ENCODE measurements at regions not wholly inside any gene's neighbourhood (a gene's known extent, or its start where the extent isn't known, plus 50 kb on each side); places are given as distances from the start of the nearest gene placed in this dataset.

DNA sequence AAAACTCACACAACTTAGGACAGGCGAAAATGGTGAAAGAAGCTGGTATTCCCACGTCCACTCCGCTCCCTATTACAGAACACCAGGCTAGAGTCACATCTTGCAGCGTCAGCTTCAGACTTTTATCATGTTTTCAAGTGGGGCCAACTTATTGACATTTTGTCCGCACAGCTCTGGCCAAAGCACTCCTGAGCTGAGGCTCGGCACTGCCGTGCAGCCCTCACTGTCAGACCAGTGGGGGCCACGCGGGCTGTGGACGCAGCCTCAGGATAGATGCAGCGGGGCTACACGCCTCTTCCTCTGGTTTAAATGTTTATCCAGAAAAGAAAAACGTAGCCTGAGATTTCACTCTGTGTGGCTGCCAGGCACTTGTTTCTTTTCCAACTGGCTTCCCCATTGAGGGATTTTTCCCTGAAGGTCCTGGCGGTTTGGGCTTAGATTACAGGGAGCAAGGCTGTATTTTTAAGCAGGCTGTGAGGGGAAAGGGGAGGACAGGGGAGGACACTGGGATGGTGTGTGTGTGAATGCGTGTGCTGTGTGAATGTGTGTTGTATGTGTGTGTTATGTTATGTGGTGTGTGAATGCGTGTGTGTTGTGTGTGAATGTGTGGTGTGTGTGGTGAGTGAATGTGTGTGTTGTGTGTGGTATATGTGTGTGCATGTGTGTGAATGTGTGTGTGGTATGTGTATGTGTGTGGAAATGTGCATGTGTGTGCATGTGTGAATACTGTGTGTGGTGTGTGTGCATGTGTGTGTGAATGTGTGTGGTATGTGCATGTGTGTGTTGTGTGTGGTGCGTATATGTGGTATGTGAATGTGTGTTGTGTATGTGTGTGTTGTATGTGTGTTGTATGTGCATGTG is 267.6 kb downstream of the DCDC2C start:
- Mint-ChIP-seq H3K36me3 (no peaks in the 10 kb centered on the region), H3K27ac (no peak overlapping the region), H3K9me3 (peaks cover 8% of the 10 kb centered on the region), H3K4me1 (no peaks in the 10 kb centered on the region), H3K4me3 (no peak overlapping the region), H3K27me3 (no peaks in the 10 kb centered on the region)
- no peak for DNase-seq
- CTCF ChIA-PET, result no interaction called here

DNA sequence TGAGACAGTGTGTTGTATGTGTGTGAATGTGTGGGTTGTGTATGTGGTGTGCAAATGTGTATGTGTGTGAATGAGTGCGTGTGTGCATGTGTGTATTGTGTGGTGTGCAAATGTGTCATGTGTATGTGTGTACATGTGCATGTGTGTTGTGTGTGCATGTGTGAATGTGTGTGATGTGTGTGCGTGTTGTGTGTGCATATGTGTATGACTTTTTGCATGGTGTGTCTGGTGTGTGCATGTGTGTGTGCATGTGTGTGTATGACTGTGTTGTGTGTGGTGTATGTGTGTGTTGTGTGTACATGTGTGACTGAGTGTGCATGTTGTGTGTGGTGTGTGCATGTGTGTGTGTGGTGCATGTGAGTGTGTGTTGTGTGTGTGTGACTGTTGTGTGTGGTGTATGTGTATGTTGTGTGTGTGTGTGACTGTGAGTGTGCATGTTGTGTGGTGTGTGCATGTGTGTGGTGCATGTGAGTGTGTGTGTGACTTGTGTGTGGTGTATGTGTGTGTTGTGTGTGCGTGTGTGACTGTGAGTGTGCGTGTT is 268.3 kb downstream of the DCDC2C start:
- no peaks in the 10 kb centered on the region for H3K27me3 Mint-ChIP-seq

DNA sequence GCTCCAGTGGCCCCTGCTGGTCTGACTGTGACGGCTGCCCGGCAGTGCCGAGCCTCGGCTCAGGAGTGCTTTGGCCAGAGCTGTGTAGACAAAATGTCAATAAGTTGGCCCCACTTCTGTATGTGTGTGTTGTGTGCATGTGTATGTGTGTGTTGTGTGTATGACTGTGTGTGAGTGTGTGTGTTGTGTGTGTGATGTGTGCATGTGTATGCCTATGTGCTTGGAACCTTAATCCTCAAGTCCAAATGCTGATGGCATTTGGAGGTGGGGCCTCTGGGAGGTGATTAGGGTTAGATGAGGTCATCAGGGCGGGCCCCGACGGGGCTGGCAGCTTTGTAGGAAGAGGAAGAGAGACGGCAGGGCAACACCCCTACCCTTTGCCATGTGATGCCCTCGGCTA is 269.0 kb downstream of the DCDC2C start:
- no peaks in the 10 kb centered on the region for H3K4me1 Mint-ChIP-seq
- DNase-seq, result no peak
- peaks cover 12% of the 10 kb centered on the region for H3K9me3 Mint-ChIP-seq
- no peak overlapping the region for H3K4me3 Mint-ChIP-seq
- no peak overlapping the region for H3K27ac Mint-ChIP-seq
- CTCF ChIA-PET, result no interaction called here
- H3K36me3 Mint-ChIP-seq, result no peaks in the 10 kb centered on the region
- H3K27me3 Mint-ChIP-seq, result no peaks in the 10 kb centered on the region

More for the DNA sequence above, 268.3 kb downstream of the DCDC2C start:
- Mint-ChIP-seq H3K9me3 (peaks cover 8% of the 10 kb centered on the region), H3K36me3 (no peaks in the 10 kb centered on the region), H3K4me1 (no peaks in the 10 kb centered on the region), H3K27ac (no peak overlapping the region), H3K4me3 (no peak overlapping the region)
- CTCF ChIA-PET, result no interaction called here
- DNase-seq, result no peak

DNA sequence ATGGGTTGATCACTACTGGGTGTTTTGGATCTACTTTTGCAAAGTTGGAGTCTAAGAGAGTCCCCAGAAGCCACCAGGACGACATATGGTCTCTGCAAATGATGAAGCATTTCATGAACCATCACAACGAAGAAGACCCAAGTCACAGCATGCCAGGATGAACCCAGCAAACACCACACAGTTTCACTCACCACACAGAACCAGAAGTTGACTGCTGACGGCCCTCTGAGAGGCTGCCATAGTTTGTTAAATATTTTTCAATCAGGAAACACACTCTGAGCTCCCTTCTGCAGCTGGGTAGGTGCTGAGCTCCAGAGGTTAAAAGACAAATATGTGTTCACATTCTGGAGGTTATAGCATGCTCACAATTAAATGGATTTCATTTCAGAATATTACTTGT is 271.4 kb downstream of the DCDC2C start:
- Mint-ChIP-seq H3K27me3 (no peaks in the 10 kb centered on the region), H3K9me3 (peaks cover 12% of the 10 kb centered on the region), H3K36me3 (no peaks in the 10 kb centered on the region), H3K4me1 (no peaks in the 10 kb centered on the region), H3K27ac (no peak overlapping the region), H3K4me3 (no peak overlapping the region)
- DNase-seq, result no peak
- CTCF ChIA-PET, result interaction anchor here (1.0 kb wide), 1 partner anchor 16 kb away, joined by 3 read pairs; no protein-coding TSS in a partner anchor

DNA sequence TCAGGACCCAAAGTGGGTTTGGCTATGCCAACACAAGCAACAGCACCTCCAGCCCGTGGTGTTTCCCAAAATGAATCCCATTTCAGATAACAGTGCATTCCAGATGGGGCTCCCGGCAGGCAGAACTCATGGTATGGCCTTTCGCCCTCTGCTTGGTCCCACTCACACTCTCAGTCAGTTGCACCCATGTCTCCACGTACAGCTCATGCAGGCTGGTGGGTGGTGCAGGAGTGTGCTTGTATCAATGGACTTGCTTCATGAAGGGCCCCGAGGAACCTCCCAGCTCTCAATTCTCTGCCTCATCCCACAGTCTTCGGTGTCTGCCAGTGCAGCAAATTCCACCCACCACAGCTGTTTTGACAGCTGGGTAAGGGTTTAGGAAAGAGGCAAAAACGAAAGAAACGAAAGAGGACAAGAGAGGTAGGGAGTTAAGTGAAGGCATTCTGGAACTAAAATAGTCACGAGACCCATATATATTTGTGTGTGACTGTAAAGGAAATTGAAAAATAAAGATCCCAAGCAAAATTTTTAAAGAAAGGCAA is 278.1 kb downstream of the DCDC2C start:
- Mint-ChIP-seq H3K36me3 (no peaks in the 10 kb centered on the region), H3K9me3 (peaks cover 4% of the 10 kb centered on the region), H3K27ac (no peak overlapping the region), H3K4me3 (no peak overlapping the region), H3K27me3 (no peaks in the 10 kb centered on the region), H3K4me1 (no peaks in the 10 kb centered on the region)
- no peak for DNase-seq
- CTCF ChIA-PET, result no interaction called here

DNA sequence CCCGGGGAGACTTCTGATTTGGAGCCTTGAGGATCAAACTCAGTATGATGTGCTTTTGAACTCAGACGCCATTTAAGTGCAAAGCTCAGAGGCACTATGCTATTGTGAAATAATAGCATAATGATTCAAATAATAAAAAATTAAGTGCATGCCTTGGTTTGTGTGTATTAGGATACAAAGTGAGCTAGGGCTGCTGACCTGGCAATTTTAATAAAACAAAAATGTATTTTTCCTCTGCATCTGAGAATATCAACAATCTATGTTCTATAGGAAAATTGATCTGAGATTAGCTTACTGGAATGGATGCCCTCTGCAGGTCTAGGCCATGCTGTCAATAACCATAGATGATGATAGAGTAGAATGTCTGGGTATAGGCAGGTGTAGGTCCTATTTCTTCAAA is 278.8 kb downstream of the DCDC2C start:
- H3K27ac Mint-ChIP-seq, result no peak overlapping the region
- no peaks in the 10 kb centered on the region for H3K27me3 Mint-ChIP-seq
- CTCF ChIA-PET, result no interaction called here
- H3K9me3 Mint-ChIP-seq, result peaks cover 2% of the 10 kb centered on the region
- H3K4me1 Mint-ChIP-seq, result no peaks in the 10 kb centered on the region
- H3K36me3 Mint-ChIP-seq, result no peaks in the 10 kb centered on the region
- no peak for DNase-seq
- H3K4me3 Mint-ChIP-seq, result no peak overlapping the region

DNA sequence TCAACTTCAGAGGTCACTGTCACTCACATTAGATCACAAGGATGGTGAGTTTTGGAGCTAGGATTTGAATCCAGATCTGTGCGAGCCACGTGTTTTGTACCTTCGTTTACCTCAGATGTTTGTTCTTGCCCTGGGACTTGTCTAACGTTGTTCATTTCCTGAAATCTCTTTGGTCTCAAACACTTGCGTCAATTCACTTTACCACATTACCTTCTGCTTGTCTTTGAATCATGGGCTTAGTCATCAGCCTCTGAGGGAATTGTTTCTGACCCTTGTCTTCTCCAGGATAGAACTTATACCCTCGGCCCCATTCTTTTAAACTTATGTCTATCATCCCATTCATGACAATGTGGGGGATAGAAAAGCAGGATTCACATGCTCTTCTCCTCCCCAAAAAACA is 282.7 kb downstream of the DCDC2C start:
- H3K4me1 Mint-ChIP-seq, result no peaks in the 10 kb centered on the region
- no peak overlapping the region for H3K4me3 Mint-ChIP-seq
- CTCF ChIA-PET, result no interaction called here
- DNase-seq, result no peak
- no peaks in the 10 kb centered on the region for H3K36me3 Mint-ChIP-seq
- no peaks in the 10 kb centered on the region for H3K27me3 Mint-ChIP-seq
- H3K27ac Mint-ChIP-seq, result no peak overlapping the region
- H3K9me3 Mint-ChIP-seq, result peaks cover 5% of the 10 kb centered on the region

DNA sequence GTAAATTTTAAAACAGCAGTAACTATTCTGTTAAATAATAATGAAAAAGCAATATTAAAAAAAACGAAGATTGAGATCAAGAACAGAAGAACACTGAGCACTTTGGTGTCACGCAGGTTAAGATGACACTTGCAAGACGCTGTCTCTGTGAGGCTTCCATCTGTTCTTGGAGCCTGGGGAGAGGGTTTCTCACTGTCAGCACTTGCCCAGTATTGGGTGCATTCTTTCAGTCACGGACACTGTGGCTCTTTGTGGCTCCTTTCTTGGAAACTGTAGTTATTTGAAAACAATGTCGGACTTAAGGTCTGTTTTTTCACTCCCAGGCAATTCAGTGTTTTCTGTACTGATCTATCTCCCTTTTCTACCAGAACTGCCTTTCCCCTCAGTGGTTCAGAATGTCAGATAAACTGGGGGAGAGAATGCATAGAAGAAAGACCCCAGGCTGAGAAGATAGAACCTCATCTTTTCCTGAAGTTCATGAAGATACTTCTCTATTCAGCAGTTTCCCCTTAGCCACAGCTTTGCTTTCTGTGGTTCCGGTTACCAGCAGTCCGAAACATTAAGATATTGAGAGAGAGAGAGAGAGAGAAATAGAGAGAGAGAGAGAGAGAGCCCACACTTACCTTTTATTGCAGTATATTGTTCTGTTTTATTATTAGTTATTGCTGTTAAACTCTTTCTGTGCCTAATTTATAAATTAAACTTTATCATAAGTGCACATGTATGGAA is 283.3 kb downstream of the DCDC2C start:
- Mint-ChIP-seq H3K9me3 (peaks cover 5% of the 10 kb centered on the region), H3K36me3 (no peaks in the 10 kb centered on the region), H3K27me3 (no peaks in the 10 kb centered on the region), H3K4me1 (no peaks in the 10 kb centered on the region), H3K4me3 (no peak overlapping the region), H3K27ac (no peak overlapping the region)
- DNase-seq, result no peak
- CTCF ChIA-PET, result no interaction called here

DNA sequence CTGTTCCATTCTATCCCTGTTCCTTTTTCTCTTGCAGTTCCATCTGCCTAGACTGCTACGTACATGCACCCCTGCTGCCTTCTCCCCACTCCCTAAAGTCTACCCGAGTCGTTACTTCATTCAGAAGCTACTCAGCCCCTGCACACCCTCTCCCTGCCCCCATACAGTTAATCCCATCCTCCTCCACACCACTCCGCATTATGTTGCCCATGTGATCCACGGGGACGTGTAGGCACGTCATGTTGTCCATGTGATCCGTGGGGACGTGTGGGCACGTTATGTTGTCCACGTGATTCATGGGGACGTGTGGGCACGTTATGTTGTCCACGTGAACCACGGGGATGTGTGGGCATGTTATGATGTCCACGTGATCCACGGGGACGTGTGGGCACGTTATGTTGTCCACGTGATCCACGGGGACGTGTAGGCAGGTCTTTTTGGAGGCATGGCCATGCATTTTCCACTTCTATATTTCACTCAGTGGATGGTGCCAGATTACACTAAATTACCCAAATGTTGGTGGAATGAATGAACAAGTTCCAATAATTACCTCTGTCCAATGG is 299.5 kb downstream of the DCDC2C start:
- no peak for DNase-seq
- CTCF ChIA-PET, result no interaction called here
- Mint-ChIP-seq H3K9me3 (peaks cover 10% of the 10 kb centered on the region), H3K27me3 (no peaks in the 10 kb centered on the region), H3K27ac (no peak overlapping the region), H3K4me1 (no peaks in the 10 kb centered on the region), H3K4me3 (no peak overlapping the region), H3K36me3 (no peaks in the 10 kb centered on the region)

DNA sequence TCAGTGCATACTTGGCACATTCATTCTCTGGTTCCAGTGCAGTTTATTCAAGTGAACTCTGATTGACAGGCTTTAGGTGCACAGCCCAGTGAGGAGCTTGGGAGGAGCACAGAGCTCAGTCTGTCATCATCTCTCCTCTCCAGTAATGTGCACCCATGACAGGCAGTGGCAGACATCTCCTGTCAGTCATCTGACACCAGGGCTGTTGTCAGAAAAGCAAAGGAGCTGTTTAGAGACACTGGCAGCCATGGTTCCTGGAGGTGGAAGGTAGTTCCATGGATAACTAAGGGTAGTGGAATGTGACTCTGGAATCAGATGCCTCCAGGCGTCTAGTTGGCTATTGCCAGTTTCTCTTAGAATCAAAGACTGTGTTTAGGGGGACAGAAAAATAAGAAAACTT is 308.8 kb downstream of the DCDC2C start:
- Mint-ChIP-seq H3K27me3 (no peaks in the 10 kb centered on the region), H3K9me3 (peaks cover 38% of the 10 kb centered on the region), H3K4me3 (no peak overlapping the region), H3K4me1 (no peaks in the 10 kb centered on the region), H3K36me3 (no peaks in the 10 kb centered on the region), H3K27ac (no peak overlapping the region)
- DNase-seq, result no peak
- CTCF ChIA-PET, result no interaction called here

DNA sequence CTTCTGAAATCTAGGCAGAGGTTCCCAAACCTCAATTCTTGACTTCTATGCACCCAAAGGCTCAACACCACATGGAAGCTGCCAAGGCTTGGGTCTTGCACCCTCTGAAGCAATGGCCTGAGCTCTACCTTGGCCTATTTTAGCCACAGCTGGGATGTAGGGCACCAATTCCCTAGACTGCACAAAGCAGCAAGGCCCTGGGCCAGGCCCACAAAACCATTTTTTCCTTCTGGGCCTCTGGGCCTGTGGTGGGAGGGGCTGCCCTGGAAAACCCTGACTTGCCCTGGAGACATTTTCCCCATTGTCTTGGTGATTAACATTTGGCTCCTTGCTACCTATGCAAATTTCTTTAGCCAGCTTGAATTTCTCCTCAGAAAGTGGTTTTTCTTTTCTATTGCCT is 315.2 kb downstream of the DCDC2C start:
- Mint-ChIP-seq H3K36me3 (no peaks in the 10 kb centered on the region), H3K27ac (no peak overlapping the region), H3K9me3 (peaks cover 26% of the 10 kb centered on the region), H3K4me3 (no peak overlapping the region), H3K4me1 (no peaks in the 10 kb centered on the region), H3K27me3 (no peaks in the 10 kb centered on the region)
- DNase-seq, result no peak
- CTCF ChIA-PET, result no interaction called here

DNA sequence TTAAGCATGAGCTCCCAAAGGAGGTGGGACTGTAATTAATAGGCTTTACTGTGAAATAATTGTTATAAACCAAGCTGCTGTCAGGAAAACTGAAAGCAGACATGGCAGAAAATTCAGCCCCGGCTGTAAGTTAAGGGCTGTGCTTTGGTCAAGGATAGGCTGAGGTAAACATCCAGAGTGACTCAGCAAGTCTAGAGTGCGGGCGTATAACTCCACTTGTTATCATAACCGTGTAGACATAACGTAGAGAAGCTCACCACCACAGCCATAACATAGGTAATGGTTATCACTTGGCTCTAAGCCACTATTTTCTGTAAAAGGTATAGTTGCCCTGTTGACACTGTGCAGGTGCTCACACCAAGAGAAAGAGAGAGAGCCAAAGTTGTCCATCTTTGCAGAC is 316.8 kb downstream of the DCDC2C start:
- no peak for DNase-seq
- no peaks in the 10 kb centered on the region for H3K36me3 Mint-ChIP-seq
- no peaks in the 10 kb centered on the region for H3K27me3 Mint-ChIP-seq
- H3K9me3 Mint-ChIP-seq, result peaks cover 22% of the 10 kb centered on the region
- H3K4me1 Mint-ChIP-seq, result no peaks in the 10 kb centered on the region
- no peak overlapping the region for H3K4me3 Mint-ChIP-seq
- no peak overlapping the region for H3K27ac Mint-ChIP-seq
- CTCF ChIA-PET, result no interaction called here

DNA sequence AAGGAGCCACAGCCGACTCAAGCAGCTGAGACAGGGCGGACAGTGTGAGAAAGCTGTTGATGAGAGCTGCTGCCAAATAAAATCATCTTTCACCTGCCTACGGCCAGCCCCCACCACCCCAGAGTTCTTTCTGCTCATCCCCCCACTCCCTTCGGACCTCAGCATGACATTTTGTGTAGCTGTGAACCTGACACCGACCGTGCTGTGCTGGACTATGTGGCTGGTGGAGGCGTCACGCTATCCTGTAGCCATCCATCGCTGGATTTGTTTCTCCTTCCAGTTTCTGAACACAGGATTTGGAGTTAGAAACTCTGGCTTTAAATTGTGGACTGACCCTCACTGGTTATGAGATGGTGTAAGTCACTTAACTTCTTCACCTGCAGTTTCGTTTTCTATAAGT is 317.3 kb downstream of the DCDC2C start:
- no peak for DNase-seq
- H3K9me3 Mint-ChIP-seq, result peaks cover 22% of the 10 kb centered on the region
- no peak overlapping the region for H3K4me3 Mint-ChIP-seq
- no peaks in the 10 kb centered on the region for H3K4me1 Mint-ChIP-seq
- H3K36me3 Mint-ChIP-seq, result no peaks in the 10 kb centered on the region
- H3K27ac Mint-ChIP-seq, result no peak overlapping the region
- H3K27me3 Mint-ChIP-seq, result no peaks in the 10 kb centered on the region
- CTCF ChIA-PET, result no interaction called here

DNA sequence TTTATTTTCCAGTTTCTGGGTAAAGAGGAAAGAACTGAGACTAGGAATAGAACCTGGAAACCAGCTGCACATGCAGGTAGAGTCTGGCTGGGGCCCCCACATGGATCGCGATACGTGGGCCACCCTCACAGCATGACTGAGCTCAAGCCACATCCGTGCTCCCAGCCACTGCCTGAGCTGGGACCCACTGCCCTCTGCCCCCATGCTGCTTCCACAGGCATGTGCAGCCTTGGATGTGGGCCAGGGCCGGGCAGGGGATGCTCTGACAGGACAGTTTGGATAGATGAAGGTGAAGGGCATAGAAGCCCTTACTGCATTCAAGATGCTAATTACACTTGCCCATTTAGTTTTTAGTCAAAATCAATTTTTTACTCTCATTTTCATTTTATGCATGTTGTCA is 321.2 kb downstream of the DCDC2C start:
- CTCF ChIA-PET, result no interaction called here
- H3K27ac Mint-ChIP-seq, result no peak overlapping the region
- DNase-seq, result no peak
- no peaks in the 10 kb centered on the region for H3K27me3 Mint-ChIP-seq
- peaks cover 7% of the 10 kb centered on the region for H3K9me3 Mint-ChIP-seq
- no peaks in the 10 kb centered on the region for H3K4me1 Mint-ChIP-seq
- no peaks in the 10 kb centered on the region for H3K36me3 Mint-ChIP-seq
- H3K4me3 Mint-ChIP-seq, result no peak overlapping the region
